ENCODE measurements at regions not wholly inside any gene's neighbourhood (a gene's known extent, or its start where the extent isn't known, plus 50 kb on each side); places are given as distances from the start of the nearest gene placed in this dataset.

- Histone ChIP-seq H3K4me1 (ENCODE audit: insufficient read depth, low read length) (peaks cover 36% of the 10 kb centered on the region), H3K27ac (ENCODE audit: extremely low read length, insufficient read depth, low read length) (no peak overlapping the region), H3K36me3 (replicated peaks in 1 of 2; ENCODE audit: control insufficient read depth in 1 of 2, insufficient read depth in 2 of 2, low read length in 2 of 2) (no peaks in the 10 kb centered on the region), H4K20me1 (ENCODE audit: insufficient read depth, low read length) (no peaks in the 10 kb centered on the region), H3K79me2 (ENCODE audit: insufficient read depth, low read length) (no peaks in the 10 kb centered on the region), H3K4me2 (ENCODE audit: low read depth, low read length) (no peak overlapping the region), H3K9ac (ENCODE audit: insufficient read depth, low read depth, low read length) (no peak overlapping the region), H2AFZ (ENCODE audit: low read length) (no peak overlapping the region), H3K4me3 (replicated peaks in 1 of 3; ENCODE audit: insufficient read depth in 1 of 3, low read depth in 2 of 3, low read length in 3 of 3) (no peak overlapping the region), H3K9me3 (ENCODE audit: low read length) (no peaks in the 10 kb centered on the region), H3K27me3 (ENCODE audit: control insufficient read depth in 1 of 2, insufficient read depth in 2 of 2, low read length in 2 of 2) (no peaks in the 10 kb centered on the region)
- ATAC-seq: peak; percentile 54; the same call in 2 of the 3 replicates
- in situ Hi-C loops (cut with HindIII; ENCODE audit: extremely low pct_ligation_motif_present, low pct_unique_long_range_greater_than_20kb): no loop called here
- WGBS (ENCODE audit: low lambda C conversion rate): 0% methylated on average over 2 of the region's 2 CpGs
- CTCF ChIA-PET (ENCODE audit: low intra/inter-chr PET ratio, low total read pairs): no interaction called here
- intact Hi-C loops (cut with micrococcal nuclease; ENCODE audit: unreplicated experiment): no loop called here
- DNase-seq (ENCODE audit: low spot score): no peak
- no TSS peak for BruUV-seq (replicated peaks)
- FAIRE-seq: no peak
- POLR2A ChIA-PET: interaction anchor here (0.8 kb wide), 1 partner anchor 11 kb away, joined by 3 read pairs; no protein-coding TSS in a partner anchor
- peak; percentile 56; the same call in 1 of the 2 replicates for TF ChIP-seq ZNF232 (CRISPR knock-in tag; IDR thresholded peaks at IDR 0.05; ENCODE audit: borderline replicate concordance)
- no peak for TF ChIP-seq ARHGAP35 (CRISPR knock-in tag; IDR thresholded peaks at IDR 0.05; ENCODE audit: borderline replicate concordance)
- no peak for TF ChIP-seq CSRNP2 (CRISPR knock-in tag; conservative IDR thresholded peaks at IDR 0.05; ENCODE audit: low read depth)
- 0 out of 2 replicates have a peak, but pooled peaks have one; percentile 11 for TF ChIP-seq RXRB (CRISPR knock-in tag; IDR thresholded peaks at IDR 0.05; ENCODE audit: borderline replicate concordance)
- TF ChIP-seq, protein P1, sequence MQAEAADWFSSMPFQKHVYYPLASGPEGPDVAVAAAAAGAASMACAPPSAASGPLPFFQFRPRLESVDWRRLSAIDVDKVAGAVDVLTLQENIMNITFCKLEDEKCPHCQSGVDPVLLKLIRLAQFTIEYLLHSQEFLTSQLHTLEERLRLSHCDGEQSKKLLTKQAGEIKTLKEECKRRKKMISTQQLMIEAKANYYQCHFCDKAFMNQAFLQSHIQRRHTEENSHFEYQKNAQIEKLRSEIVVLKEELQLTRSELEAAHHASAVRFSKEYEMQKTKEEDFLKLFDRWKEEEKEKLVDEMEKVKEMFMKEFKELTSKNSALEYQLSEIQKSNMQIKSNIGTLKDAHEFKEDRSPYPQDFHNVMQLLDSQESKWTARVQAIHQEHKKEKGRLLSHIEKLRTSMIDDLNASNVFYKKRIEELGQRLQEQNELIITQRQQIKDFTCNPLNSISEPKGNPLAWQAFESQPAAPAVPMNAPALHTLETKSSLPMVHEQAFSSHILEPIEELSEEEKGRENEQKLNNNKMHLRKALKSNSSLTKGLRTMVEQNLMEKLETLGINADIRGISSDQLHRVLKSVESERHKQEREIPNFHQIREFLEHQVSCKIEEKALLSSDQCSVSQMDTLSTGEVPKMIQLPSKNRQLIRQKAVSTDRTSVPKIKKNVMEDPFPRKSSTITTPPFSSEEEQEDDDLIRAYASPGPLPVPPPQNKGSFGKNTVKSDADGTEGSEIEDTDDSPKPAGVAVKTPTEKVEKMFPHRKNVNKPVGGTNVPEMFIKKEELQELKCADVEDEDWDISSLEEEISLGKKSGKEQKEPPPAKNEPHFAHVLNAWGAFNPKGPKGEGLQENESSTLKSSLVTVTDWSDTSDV (CRISPR knock-in tag; IDR thresholded peaks at IDR 0.05): no peak
- TF ChIP-seq ZNF33B (CRISPR knock-in tag; IDR thresholded peaks at IDR 0.05): no peak
- TF ChIP-seq, protein P2, sequence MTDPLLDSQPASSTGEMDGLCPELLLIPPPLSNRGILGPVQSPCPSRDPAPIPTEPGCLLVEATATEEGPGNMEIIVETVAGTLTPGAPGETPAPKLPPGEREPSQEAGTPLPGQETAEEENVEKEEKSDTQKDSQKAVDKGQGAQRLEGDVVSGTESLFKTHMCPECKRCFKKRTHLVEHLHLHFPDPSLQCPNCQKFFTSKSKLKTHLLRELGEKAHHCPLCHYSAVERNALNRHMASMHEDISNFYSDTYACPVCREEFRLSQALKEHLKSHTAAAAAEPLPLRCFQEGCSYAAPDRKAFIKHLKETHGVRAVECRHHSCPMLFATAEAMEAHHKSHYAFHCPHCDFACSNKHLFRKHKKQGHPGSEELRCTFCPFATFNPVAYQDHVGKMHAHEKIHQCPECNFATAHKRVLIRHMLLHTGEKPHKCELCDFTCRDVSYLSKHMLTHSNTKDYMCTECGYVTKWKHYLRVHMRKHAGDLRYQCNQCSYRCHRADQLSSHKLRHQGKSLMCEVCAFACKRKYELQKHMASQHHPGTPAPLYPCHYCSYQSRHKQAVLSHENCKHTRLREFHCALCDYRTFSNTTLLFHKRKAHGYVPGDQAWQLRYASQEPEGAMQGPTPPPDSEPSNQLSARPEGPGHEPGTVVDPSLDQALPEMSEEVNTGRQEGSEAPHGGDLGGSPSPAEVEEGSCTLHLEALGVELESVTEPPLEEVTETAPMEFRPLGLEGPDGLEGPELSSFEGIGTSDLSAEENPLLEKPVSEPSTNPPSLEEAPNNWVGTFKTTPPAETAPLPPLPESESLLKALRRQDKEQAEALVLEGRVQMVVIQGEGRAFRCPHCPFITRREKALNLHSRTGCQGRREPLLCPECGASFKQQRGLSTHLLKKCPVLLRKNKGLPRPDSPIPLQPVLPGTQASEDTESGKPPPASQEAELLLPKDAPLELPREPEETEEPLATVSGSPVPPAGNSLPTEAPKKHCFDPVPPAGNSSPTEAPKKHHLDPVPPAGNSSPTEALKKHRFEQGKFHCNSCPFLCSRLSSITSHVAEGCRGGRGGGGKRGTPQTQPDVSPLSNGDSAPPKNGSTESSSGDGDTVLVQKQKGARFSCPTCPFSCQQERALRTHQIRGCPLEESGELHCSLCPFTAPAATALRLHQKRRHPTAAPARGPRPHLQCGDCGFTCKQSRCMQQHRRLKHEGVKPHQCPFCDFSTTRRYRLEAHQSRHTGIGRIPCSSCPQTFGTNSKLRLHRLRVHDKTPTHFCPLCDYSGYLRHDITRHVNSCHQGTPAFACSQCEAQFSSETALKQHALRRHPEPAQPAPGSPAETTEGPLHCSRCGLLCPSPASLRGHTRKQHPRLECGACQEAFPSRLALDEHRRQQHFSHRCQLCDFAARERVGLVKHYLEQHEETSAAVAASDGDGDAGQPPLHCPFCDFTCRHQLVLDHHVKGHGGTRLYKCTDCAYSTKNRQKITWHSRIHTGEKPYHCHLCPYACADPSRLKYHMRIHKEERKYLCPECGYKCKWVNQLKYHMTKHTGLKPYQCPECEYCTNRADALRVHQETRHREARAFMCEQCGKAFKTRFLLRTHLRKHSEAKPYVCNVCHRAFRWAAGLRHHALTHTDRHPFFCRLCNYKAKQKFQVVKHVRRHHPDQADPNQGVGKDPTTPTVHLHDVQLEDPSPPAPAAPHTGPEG (CRISPR knock-in tag; IDR thresholded peaks at IDR 0.05): 0 out of 2 replicates have a peak, but pooled peaks have one; percentile 25
- TF ChIP-seq POLR2G (IDR thresholded peaks at IDR 0.05; ENCODE audit: low read depth, low read length): no peak
- 0 out of 2 replicates have a peak, but pooled peaks have one; percentile 48 for TF ChIP-seq HBP1 (CRISPR knock-in tag; IDR thresholded peaks at IDR 0.05; ENCODE audit: low read depth)
- TF ChIP-seq EHMT2 (IDR thresholded peaks at IDR 0.05; ENCODE audit: borderline replicate concordance, low read depth, low read length): peak; percentile 91; the same call in 1 of the 2 replicates
- TF ChIP-seq MYC (CRISPR knock-in tag; IDR thresholded peaks at IDR 0.05; ENCODE audit: borderline replicate concordance): no peak
- peak; percentile 44; the same call in 1 of the 2 replicates for TF ChIP-seq ERF (CRISPR knock-in tag; IDR thresholded peaks at IDR 0.05)
- no peak for TF ChIP-seq ZNF20 (CRISPR knock-in tag; IDR thresholded peaks at IDR 0.05)
Observed at GRCh38 chr5:124546643-124547042, 199.8 kb downstream of the ZNF608 start.
